Ascending aorta (tissue), 2 donors: ENCODE measurements at regions not wholly inside any gene's neighbourhood (a gene's known extent, or its start where the extent isn't known, plus 50 kb on each side); places are given as distances from the start of the nearest gene placed in this dataset.

ENCODE experiments used
- DNase-seq, 2 donors: peaks; one replicate each; pipeline ENCODE4 v3.0.0-alpha.2; 2019; ENCODE audit warnings: low spot score in 2 of 2
- H3K27ac ChIP-seq, 2 donors: fragments of 200-600 bp; sonication (generic); one replicate each; pipeline ENCODE4 v1.5.1; 2016 to 2017; ENCODE audit warnings: mild to moderate bottlenecking in 1 of 2
- H3K27me3 ChIP-seq: fragments of 200-600 bp; sonication (generic); one replicate; pipeline ENCODE4 v1.5.1; 2017
- H3K36me3 ChIP-seq, 2 donors: fragments of 200-600 bp; sonication (generic); one replicate each; pipeline ENCODE4 v1.5.1; 2016
- H3K4me1 ChIP-seq, 2 donors: fragments of 200-600 bp; sonication (generic); one replicate each; pipeline ENCODE4 v1.5.1; 2016 to 2017; ENCODE audit warnings: mild to moderate bottlenecking in 1 of 2
- H3K4me3 ChIP-seq, 2 donors: fragments of 200-600 bp; sonication (generic); one replicate each; pipeline ENCODE4 v1.5.1; 2016 to 2017; ENCODE audit warnings: mild to moderate bottlenecking in 1 of 2
- H3K9me3 ChIP-seq, 2 donors: fragments of 200-600 bp; sonication (generic); one replicate each; pipeline ENCODE4 v1.5.1; 2016
- intact Hi-C: fragments of 100-400 bp; cut with DNase I; formaldehyde crosslinking; loops from one replicate; pipeline ENCODE4 v1.15.1; 2023
- TF ChIP-seq, protein P1 (sequence below), 3 experiments: fragments of 200-600 bp in 2 of 3; fragments of 450-650 bp in 1 of 3; sonication (generic) in 2 of 3; IDR thresholded peaks; one replicate each; pipeline ENCODE4 v1.5.1; 2016 to 2019; ENCODE audit warnings: antibody characterized with exemption in 3 of 3, mild to moderate bottlenecking in 1 of 3, moderate library complexity in 1 of 3

DNA sequence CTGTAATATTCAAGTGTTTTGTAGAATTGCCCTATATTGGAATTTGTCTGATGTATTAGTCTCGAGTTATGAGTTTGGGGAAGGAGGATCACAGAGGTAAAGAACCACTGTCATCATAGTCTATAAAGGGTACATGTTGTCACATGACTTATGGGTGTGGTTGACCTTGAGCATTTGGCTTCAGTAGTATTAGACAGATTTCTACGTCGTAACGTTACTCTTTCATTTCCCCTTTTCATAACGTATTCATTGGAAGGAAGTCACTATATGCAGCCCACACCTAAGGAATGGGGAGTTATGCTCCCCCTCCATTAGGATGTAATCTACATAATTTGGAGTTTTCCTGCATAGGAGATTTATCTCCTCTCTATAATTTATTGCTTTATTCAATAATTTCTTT is 110.1 kb upstream of the VAV3 start:
- H3K4me3 ChIP-seq: no peak overlapping the region
- no peak for DNase-seq
- TF ChIP-seq, protein P1, sequence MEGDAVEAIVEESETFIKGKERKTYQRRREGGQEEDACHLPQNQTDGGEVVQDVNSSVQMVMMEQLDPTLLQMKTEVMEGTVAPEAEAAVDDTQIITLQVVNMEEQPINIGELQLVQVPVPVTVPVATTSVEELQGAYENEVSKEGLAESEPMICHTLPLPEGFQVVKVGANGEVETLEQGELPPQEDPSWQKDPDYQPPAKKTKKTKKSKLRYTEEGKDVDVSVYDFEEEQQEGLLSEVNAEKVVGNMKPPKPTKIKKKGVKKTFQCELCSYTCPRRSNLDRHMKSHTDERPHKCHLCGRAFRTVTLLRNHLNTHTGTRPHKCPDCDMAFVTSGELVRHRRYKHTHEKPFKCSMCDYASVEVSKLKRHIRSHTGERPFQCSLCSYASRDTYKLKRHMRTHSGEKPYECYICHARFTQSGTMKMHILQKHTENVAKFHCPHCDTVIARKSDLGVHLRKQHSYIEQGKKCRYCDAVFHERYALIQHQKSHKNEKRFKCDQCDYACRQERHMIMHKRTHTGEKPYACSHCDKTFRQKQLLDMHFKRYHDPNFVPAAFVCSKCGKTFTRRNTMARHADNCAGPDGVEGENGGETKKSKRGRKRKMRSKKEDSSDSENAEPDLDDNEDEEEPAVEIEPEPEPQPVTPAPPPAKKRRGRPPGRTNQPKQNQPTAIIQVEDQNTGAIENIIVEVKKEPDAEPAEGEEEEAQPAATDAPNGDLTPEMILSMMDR (IDR thresholded peaks at IDR 0.05): no peak
- no peaks in the 10 kb centered on the region for H3K4me1 ChIP-seq
- no peaks in the 10 kb centered on the region for H3K27me3 ChIP-seq
- intact Hi-C loops: no loop called here
- no peaks in the 10 kb centered on the region for H3K36me3 ChIP-seq
- H3K27ac ChIP-seq: no peak overlapping the region
- H3K9me3 ChIP-seq: no peaks in the 10 kb centered on the region

DNA sequence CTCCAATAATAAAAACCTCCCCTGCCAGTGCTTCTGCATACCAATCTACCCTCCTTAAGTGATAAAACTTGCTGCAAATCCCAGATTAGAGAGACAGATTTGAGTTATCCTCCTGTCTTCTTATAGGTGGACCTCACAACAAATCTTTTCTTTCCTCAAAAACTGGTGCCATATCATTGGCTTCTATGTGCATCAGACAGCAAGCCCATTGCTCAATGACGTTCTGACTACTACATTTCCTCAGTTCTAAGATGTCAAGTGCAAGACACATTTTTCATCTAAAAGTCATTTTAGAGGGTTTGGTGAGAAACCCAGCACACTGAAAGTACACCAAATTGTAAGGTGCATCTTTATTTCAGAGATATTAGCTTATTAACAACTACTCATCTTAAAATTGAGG is 107.8 kb upstream of the VAV3 start:
- Histone ChIP-seq H3K27me3 (no peaks in the 10 kb centered on the region), H3K36me3 (no peaks in the 10 kb centered on the region), H3K27ac (no peak overlapping the region), H3K4me1 (no peaks in the 10 kb centered on the region), H3K9me3 (no peaks in the 10 kb centered on the region), H3K4me3 (no peak overlapping the region)
- intact Hi-C loops: no loop called here
- TF ChIP-seq, protein P1 (IDR thresholded peaks at IDR 0.05): no peak
- DNase-seq: no peak

DNA sequence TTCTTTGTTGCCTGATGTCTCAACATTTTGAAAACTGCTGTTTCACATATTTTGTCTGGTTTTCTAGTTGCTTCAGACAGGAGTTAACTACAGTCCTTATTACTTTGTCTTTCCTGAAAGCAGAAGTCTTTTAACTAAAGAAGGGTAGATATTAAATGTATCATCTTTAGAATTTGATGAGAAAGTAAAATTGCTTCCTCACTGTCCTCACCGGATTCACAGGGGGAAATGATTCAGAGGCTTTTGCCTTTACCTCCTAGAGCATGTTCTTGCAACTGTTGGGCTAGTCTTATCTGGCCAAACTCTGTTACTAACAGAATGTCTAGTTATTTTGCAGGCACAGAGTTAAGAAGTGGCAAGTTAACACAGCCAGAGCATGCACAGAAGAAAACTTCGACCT is 107.2 kb upstream of the VAV3 start:
- H3K9me3 ChIP-seq: no peaks in the 10 kb centered on the region
- H3K27me3 ChIP-seq: no peaks in the 10 kb centered on the region
- TF ChIP-seq, protein P1 (IDR thresholded peaks at IDR 0.05): no peak
- no peaks in the 10 kb centered on the region for H3K4me1 ChIP-seq
- intact Hi-C loops: no loop called here
- DNase-seq: no peak
- no peak overlapping the region for H3K4me3 ChIP-seq
- no peaks in the 10 kb centered on the region for H3K36me3 ChIP-seq
- H3K27ac ChIP-seq: no peak overlapping the region

DNA sequence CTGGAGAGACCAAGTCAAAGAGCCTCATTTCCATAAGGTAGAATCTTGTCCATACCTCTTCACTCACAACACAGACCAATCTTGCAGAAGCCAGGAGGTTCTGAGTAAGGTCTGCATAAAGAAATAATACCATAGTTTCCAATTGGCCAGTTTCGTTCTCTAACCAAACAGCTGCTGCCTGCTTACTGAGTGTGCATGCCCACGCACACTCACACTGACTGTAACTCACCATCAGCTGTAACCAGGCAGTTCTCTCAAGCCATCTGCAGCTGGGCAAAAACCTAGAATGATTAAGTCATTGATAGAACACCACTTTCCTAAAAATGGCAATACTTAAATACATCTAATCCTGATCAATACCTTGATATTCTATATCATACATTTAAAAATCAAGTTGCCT is 106.6 kb upstream of the VAV3 start:
- TF ChIP-seq, protein P1 (IDR thresholded peaks at IDR 0.05): no peak
- intact Hi-C loops: no loop called here

DNA sequence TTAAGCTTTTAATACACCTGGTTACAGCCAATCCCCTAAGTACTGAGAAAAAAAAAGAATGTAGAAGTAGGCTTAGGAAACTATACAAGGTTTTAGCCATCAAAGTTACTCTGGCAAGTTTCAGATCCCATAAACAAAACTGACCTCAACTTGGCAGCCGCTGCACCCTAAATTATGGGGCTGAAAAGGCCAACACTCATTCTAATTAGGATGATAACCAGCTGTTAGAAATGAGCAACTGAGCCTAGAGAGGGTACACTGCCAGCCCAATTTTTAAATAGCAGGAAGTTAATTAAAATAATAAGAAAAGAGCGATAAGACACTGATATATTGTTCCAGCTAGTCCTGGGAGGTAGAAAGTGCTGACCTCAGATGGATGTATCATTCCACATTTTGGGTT is 105.7 kb upstream of the VAV3 start:
- Histone ChIP-seq H3K9me3 (no peaks in the 10 kb centered on the region), H3K4me3 (no peak overlapping the region), H3K4me1 (no peaks in the 10 kb centered on the region), H3K27ac (no peak overlapping the region), H3K27me3 (no peaks in the 10 kb centered on the region), H3K36me3 (no peaks in the 10 kb centered on the region)
- TF ChIP-seq, protein P1 (IDR thresholded peaks at IDR 0.05): no peak
- no peak for DNase-seq
- intact Hi-C loops: no loop called here

More for the DNA sequence above, 106.6 kb upstream of the VAV3 start:
- no peak overlapping the region for H3K4me3 ChIP-seq
- no peaks in the 10 kb centered on the region for H3K27me3 ChIP-seq
- no peaks in the 10 kb centered on the region for H3K36me3 ChIP-seq
- H3K9me3 ChIP-seq: no peaks in the 10 kb centered on the region
- H3K27ac ChIP-seq: no peak overlapping the region
- no peaks in the 10 kb centered on the region for H3K4me1 ChIP-seq
- no peak for DNase-seq

DNA sequence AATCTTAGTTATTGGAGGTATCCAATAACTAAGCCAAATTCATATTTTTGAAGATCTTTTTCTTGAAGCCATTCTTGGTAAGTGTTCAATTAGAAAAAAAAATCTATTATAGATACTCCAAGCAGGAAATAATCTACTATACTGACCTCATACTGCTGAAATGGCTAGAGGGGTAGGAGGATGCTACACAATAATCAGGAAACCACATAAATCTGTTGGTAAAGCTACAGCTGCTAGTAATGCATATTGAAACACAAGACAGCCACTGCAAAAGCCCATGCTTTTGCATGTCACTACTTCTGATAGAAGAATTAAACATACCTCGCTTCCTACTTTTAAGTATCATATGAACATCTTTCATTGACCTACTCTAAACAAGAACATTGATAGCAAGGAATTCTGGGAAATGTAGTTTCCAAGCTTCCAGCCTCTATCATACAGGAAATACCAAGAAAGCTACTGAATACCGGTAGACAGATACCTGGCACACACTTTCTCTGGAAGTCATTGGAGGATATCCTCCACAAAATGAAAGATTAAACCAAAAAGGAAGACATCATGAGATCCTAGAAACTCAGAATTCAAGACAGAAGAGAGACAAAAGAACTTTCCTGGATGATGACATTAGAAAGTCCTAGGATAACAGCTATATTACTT is 103.0 kb upstream of the VAV3 start:
- intact Hi-C loops: no loop called here
- TF ChIP-seq, protein P1 (IDR thresholded peaks at IDR 0.05): no peak
- H3K4me1 ChIP-seq: no peaks in the 10 kb centered on the region

More for the DNA sequence above, 103.0 kb upstream of the VAV3 start:
- DNase-seq: no peak
- H3K27ac ChIP-seq: no peak overlapping the region
- no peaks in the 10 kb centered on the region for H3K36me3 ChIP-seq
- no peaks in the 10 kb centered on the region for H3K9me3 ChIP-seq
- no peaks in the 10 kb centered on the region for H3K27me3 ChIP-seq
- H3K4me3 ChIP-seq: no peak overlapping the region
